Fibroblast of lung (primary cell): ENCODE measurements at regions not wholly inside any gene's neighbourhood (a gene's known extent, or its start where the extent isn't known, plus 50 kb on each side); places are given as distances from the start of the nearest gene placed in this dataset.

ENCODE experiments used
- DNase-seq, 2 donors: peaks; one replicate each; pipeline versions ENCODE4 v3.0.0 to v3.0.0-alpha.2; 2010; ENCODE audit warnings: low read depth in 2 of 2
- H2AFZ ChIP-seq: 2 replicates; pipeline ENCODE4 v1.5.1; 2012; ENCODE audit warnings: low read length, control low read depth, inconsistent platforms
- H3K27ac ChIP-seq: 2 replicates; pipeline ENCODE4 v1.5.1; 2011; ENCODE audit warnings: low read length, control low read depth; ENCODE audit not compliant: insufficient read depth
- H3K27me3 ChIP-seq: 2 replicates; pipeline ENCODE4 v1.5.1; 2011; ENCODE audit warnings: mild to moderate bottlenecking, low read length; ENCODE audit not compliant: control insufficient read depth, insufficient read depth
- H3K36me3 ChIP-seq: 2 replicates; pipeline ENCODE4 v1.5.1; 2011; ENCODE audit warnings: low read length; ENCODE audit not compliant: control insufficient read depth, insufficient read depth
- H3K4me1 ChIP-seq: 2 replicates; pipeline ENCODE4 v1.5.1; 2011; ENCODE audit warnings: low read length; ENCODE audit not compliant: control insufficient read depth, insufficient read depth; ENCODE audit errors: extremely low read depth
- H3K4me2 ChIP-seq: 2 replicates; pipeline ENCODE4 v1.5.1; 2011; ENCODE audit warnings: low read length, control low read depth; ENCODE audit not compliant: insufficient read depth; ENCODE audit errors: extremely low read depth
- H3K4me3 ChIP-seq, 4 experiments: fragments of 200-600 bp in 1 of 4; sonication (generic) in 1 of 4; replicated peaks in 1 of 4; 2 replicates each; pipeline ENCODE4 v1.5.1; 2011 to 2016; ENCODE audit warnings: low read length in 4 of 4, low read depth in 3 of 4, mild to moderate bottlenecking in 3 of 4, control low read depth in 2 of 4, inconsistent platforms in 1 of 4, mixed read lengths in 1 of 4; ENCODE audit not compliant: insufficient read depth in 1 of 4; ENCODE audit errors: control extremely low read depth in 1 of 4
- H3K79me2 ChIP-seq: 2 replicates; pipeline ENCODE4 v1.5.1; 2012; ENCODE audit warnings: mild to moderate bottlenecking, low read length, inconsistent platforms; ENCODE audit not compliant: control insufficient read depth, insufficient read depth
- H3K9ac ChIP-seq: 2 replicates; pipeline ENCODE4 v1.5.1; 2011; ENCODE audit warnings: mild to moderate bottlenecking, low read length, control low read depth; ENCODE audit not compliant: insufficient read depth
- H3K9me3 ChIP-seq: 2 replicates; pipeline ENCODE4 v1.5.1; 2012; ENCODE audit warnings: low read depth, low read length; ENCODE audit not compliant: control insufficient read depth, insufficient read depth
- H4K20me1 ChIP-seq: 2 replicates; pipeline ENCODE4 v1.5.1; 2011; ENCODE audit warnings: low read length; ENCODE audit not compliant: control insufficient read depth, insufficient read depth; ENCODE audit errors: extremely low read depth
- CTCF ChIP-seq, 2 donors: IDR thresholded peaks in 1 of 2; conservative IDR thresholded peaks in 1 of 2; 1 replicate in 1 of 2; 2 replicates in 1 of 2; pipeline ENCODE4 v1.5.1; 2011 to 2012; ENCODE audit warnings: low read length in 2 of 2, control low read depth in 1 of 2, inconsistent platforms in 1 of 2, low read depth in 1 of 2, mild to moderate bottlenecking in 1 of 2
- EZH2 ChIP-seq: IDR thresholded peaks from 2 replicates; pipeline ENCODE4 v1.5.1; 2012; ENCODE audit warnings: low read length, control low read depth, mild to moderate bottlenecking; ENCODE audit errors: missing control alignments

GRCh38 chr11:79535606-79536005 lies 94.8 kb upstream of the TENM4 start:
- H2AFZ ChIP-seq, result no peak overlapping the region
- H3K4me3 ChIP-seq, result no peak overlapping the region
- H3K79me2 ChIP-seq, result no peaks in the 10 kb centered on the region
- H3K36me3 ChIP-seq, result no peaks in the 10 kb centered on the region
- DNase-seq, result no peak
- H3K9ac ChIP-seq, result no peak overlapping the region
- no peaks in the 10 kb centered on the region for H3K4me1 ChIP-seq
- no peak for TF ChIP-seq CTCF (conservative IDR thresholded peaks at IDR 0.05 in 1 of 2, IDR thresholded peaks at IDR 0.05 in 1 of 2; ENCODE audit: low read depth in 1 of 2, low read length in 2 of 2)
- no peak for TF ChIP-seq EZH2
- no peak overlapping the region for H3K27ac ChIP-seq
- no peaks in the 10 kb centered on the region for H4K20me1 ChIP-seq
- H3K9me3 ChIP-seq, result no peaks in the 10 kb centered on the region
- no peak overlapping the region for H3K4me2 ChIP-seq
- H3K27me3 ChIP-seq, result no peaks in the 10 kb centered on the region

GRCh38 chr11:79525257-79525656 lies 84.4 kb upstream of the TENM4 start:
- Histone ChIP-seq H3K27ac (no peak overlapping the region), H3K9ac (no peak overlapping the region), H3K79me2 (no peaks in the 10 kb centered on the region), H3K4me1 (no peaks in the 10 kb centered on the region), H3K4me3 (no peak overlapping the region), H3K4me2 (no peak overlapping the region), H3K27me3 (no peaks in the 10 kb centered on the region), H3K9me3 (no peaks in the 10 kb centered on the region), H2AFZ (no peak overlapping the region), H4K20me1 (no peaks in the 10 kb centered on the region), H3K36me3 (no peaks in the 10 kb centered on the region)
- TF ChIP-seq EZH2 (no peak), CTCF (conservative IDR thresholded peaks at IDR 0.05 in 1 of 2, IDR thresholded peaks at IDR 0.05 in 1 of 2; ENCODE audit: low read depth in 1 of 2, low read length in 2 of 2) (no peak)
- DNase-seq, result no peak

GRCh38 chr11:79522626-79523025 lies 81.8 kb upstream of the TENM4 start:
- Histone ChIP-seq H4K20me1 (no peaks in the 10 kb centered on the region), H3K4me2 (no peak overlapping the region), H3K27ac (no peak overlapping the region), H2AFZ (no peak overlapping the region), H3K36me3 (no peaks in the 10 kb centered on the region), H3K4me3 (no peak overlapping the region), H3K9ac (no peak overlapping the region), H3K9me3 (no peaks in the 10 kb centered on the region), H3K79me2 (no peaks in the 10 kb centered on the region), H3K27me3 (no peaks in the 10 kb centered on the region), H3K4me1 (no peaks in the 10 kb centered on the region)
- no peak for TF ChIP-seq EZH2
- no peak for TF ChIP-seq CTCF (conservative IDR thresholded peaks at IDR 0.05 in 1 of 2, IDR thresholded peaks at IDR 0.05 in 1 of 2; ENCODE audit: low read depth in 1 of 2, low read length in 2 of 2)
- no peak for DNase-seq
